ENCODE measurements at regions not wholly inside any gene's neighbourhood (a gene's known extent, or its start where the extent isn't known, plus 50 kb on each side); places are given as distances from the start of the nearest gene placed in this dataset.
A peak's percentile ranks its signal among the peaks of the same experiment; 100 is the strongest.

DNA sequence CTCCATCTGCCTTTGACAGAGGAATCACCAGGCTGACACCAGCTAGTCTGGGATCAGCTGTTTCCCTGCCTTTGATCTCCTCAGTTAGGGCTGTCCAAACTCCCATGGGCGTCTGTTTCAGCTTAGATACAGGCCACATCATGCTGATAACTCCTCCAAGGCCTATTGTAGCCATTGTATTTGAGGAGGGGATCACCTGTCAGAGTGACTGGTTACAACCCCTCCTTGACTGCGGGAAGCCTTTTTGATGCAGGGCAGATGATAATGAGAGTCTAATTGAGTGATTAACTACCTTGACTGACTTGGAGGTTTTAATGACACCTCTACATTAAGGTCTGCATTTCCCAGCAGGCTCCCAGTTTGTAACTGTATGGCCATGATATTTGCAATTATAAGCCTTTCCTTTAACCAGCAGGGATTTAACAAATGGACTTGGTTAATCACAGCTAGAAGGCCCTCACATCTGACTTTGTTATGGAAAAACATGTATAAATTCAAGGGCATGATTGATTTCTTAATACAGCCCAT lies 863.5 kb downstream of the KCNJ2 start (continued):
- TF ChIP-seq, protein P1, sequence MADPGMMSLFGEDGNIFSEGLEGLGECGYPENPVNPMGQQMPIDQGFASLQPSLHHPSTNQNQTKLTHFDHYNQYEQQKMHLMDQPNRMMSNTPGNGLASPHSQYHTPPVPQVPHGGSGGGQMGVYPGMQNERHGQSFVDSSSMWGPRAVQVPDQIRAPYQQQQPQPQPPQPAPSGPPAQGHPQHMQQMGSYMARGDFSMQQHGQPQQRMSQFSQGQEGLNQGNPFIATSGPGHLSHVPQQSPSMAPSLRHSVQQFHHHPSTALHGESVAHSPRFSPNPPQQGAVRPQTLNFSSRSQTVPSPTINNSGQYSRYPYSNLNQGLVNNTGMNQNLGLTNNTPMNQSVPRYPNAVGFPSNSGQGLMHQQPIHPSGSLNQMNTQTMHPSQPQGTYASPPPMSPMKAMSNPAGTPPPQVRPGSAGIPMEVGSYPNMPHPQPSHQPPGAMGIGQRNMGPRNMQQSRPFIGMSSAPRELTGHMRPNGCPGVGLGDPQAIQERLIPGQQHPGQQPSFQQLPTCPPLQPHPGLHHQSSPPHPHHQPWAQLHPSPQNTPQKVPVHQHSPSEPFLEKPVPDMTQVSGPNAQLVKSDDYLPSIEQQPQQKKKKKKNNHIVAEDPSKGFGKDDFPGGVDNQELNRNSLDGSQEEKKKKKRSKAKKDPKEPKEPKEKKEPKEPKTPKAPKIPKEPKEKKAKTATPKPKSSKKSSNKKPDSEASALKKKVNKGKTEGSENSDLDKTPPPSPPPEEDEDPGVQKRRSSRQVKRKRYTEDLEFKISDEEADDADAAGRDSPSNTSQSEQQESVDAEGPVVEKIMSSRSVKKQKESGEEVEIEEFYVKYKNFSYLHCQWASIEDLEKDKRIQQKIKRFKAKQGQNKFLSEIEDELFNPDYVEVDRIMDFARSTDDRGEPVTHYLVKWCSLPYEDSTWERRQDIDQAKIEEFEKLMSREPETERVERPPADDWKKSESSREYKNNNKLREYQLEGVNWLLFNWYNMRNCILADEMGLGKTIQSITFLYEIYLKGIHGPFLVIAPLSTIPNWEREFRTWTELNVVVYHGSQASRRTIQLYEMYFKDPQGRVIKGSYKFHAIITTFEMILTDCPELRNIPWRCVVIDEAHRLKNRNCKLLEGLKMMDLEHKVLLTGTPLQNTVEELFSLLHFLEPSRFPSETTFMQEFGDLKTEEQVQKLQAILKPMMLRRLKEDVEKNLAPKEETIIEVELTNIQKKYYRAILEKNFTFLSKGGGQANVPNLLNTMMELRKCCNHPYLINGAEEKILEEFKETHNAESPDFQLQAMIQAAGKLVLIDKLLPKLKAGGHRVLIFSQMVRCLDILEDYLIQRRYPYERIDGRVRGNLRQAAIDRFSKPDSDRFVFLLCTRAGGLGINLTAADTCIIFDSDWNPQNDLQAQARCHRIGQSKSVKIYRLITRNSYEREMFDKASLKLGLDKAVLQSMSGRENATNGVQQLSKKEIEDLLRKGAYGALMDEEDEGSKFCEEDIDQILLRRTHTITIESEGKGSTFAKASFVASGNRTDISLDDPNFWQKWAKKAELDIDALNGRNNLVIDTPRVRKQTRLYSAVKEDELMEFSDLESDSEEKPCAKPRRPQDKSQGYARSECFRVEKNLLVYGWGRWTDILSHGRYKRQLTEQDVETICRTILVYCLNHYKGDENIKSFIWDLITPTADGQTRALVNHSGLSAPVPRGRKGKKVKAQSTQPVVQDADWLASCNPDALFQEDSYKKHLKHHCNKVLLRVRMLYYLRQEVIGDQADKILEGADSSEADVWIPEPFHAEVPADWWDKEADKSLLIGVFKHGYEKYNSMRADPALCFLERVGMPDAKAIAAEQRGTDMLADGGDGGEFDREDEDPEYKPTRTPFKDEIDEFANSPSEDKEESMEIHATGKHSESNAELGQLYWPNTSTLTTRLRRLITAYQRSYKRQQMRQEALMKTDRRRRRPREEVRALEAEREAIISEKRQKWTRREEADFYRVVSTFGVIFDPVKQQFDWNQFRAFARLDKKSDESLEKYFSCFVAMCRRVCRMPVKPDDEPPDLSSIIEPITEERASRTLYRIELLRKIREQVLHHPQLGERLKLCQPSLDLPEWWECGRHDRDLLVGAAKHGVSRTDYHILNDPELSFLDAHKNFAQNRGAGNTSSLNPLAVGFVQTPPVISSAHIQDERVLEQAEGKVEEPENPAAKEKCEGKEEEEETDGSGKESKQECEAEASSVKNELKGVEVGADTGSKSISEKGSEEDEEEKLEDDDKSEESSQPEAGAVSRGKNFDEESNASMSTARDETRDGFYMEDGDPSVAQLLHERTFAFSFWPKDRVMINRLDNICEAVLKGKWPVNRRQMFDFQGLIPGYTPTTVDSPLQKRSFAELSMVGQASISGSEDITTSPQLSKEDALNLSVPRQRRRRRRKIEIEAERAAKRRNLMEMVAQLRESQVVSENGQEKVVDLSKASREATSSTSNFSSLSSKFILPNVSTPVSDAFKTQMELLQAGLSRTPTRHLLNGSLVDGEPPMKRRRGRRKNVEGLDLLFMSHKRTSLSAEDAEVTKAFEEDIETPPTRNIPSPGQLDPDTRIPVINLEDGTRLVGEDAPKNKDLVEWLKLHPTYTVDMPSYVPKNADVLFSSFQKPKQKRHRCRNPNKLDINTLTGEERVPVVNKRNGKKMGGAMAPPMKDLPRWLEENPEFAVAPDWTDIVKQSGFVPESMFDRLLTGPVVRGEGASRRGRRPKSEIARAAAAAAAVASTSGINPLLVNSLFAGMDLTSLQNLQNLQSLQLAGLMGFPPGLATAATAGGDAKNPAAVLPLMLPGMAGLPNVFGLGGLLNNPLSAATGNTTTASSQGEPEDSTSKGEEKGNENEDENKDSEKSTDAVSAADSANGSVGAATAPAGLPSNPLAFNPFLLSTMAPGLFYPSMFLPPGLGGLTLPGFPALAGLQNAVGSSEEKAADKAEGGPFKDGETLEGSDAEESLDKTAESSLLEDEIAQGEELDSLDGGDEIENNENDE (IDR thresholded peaks at IDR 0.05; ENCODE audit: insufficient replicate concordance, low read length) = peak; percentile 93
- TF ChIP-seq EGR1 (IDR thresholded peaks at IDR 0.05; ENCODE audit: borderline replicate concordance, low read depth, low read length) (peak; percentile 74), YY1 (IDR thresholded peaks at IDR 0.05; ENCODE audit: low read depth, low read length) (peak; percentile 68; the same call in 1 of the 2 replicates), CHD2 (IDR thresholded peaks at IDR 0.05; ENCODE audit: low read length) (peak; percentile 44; the same call in 1 of the 2 replicates), SP1 (IDR thresholded peaks at IDR 0.05; ENCODE audit: low read depth, low read length) (peak; percentile 87; the same call in 1 of the 2 replicates), EP300 (IDR thresholded peaks at IDR 0.05; ENCODE audit: borderline replicate concordance in 1 of 2, low read depth in 2 of 2, low read length in 2 of 2) (peak; percentile 33 to 93; a peak in 1 of 3 replicates), CBX8 (IDR thresholded peaks at IDR 0.05; ENCODE audit: borderline replicate concordance, low read depth, low read length) (no peak), ASH2L (IDR thresholded peaks at IDR 0.05; ENCODE audit: low read length) (no peak), MAFK (IDR thresholded peaks at IDR 0.05; ENCODE audit: low read depth, low read length) (peak; percentile 52; the same call in 1 of the 2 replicates)
- TF ChIP-seq, protein P2, sequence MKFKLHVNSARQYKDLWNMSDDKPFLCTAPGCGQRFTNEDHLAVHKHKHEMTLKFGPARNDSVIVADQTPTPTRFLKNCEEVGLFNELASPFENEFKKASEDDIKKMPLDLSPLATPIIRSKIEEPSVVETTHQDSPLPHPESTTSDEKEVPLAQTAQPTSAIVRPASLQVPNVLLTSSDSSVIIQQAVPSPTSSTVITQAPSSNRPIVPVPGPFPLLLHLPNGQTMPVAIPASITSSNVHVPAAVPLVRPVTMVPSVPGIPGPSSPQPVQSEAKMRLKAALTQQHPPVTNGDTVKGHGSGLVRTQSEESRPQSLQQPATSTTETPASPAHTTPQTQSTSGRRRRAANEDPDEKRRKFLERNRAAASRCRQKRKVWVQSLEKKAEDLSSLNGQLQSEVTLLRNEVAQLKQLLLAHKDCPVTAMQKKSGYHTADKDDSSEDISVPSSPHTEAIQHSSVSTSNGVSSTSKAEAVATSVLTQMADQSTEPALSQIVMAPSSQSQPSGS (IDR thresholded peaks at IDR 0.05; ENCODE audit: low read length) = peak; percentile 97
